Omental fat pad (tissue), 3 donors: ENCODE measurements at regions not wholly inside any gene's neighbourhood (a gene's known extent, or its start where the extent isn't known, plus 50 kb on each side); places are given as distances from the start of the nearest gene placed in this dataset.
"Not testable (repeated sequence)": the region's sequence is repeated elsewhere in the genome, so short reads cannot be mapped to it uniquely, and the experiment has no call there.

Experiments
- ATAC-seq: fragments of 150-250 bp; one replicate; pipeline ENCODE4 v1.9.1; 2016; ENCODE audit warnings: mild to moderate bottlenecking, moderate library complexity; ENCODE audit not compliant: low FRiP score
- DNase-seq: peaks from one replicate; pipeline ENCODE4 v3.0.0-alpha.2; 2019; ENCODE audit warnings: low spot score
- CTCF ChIP-seq, 3 donors: fragments of 450-650 bp; IDR thresholded peaks; one replicate each; pipeline ENCODE4 v1.5.1; 2016 to 2017; ENCODE audit warnings: antibody characterized with exemption in 3 of 3, mild to moderate bottlenecking in 3 of 3, moderate library complexity in 2 of 3

GRCh38 chr14:106694638-106695393 is 1168.4 kb downstream of the TMEM121 start:
- DNase-seq (no peak), ATAC-seq (no peak)
- TF ChIP-seq CTCF (IDR thresholded peaks at IDR 0.05) = no peak

GRCh38 chr14:106698620-106699267 is 1172.4 kb downstream of the TMEM121 start:
- not testable (repeated sequence) for ATAC-seq, DNase-seq

DNA sequence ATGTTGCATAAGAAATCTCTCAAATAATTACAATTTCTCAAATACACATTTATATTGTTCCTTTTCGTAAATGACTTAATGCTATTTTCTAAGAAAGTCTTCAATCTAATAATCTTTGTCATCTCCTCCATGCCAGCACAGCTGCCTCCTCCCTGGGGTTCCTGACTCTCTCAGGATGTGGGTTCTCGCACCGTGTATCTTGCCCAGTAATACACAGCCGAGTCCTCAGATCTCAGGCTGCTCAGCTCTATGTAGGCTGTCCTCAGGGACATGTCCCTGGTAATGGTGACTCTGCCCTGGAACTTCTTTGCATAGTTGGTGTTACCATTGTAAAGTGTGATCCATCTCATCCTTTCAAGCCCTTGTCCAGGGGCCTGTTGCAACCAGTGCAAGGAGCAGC is 1177.3 kb downstream of the TMEM121 start:
- not testable (repeated sequence) for ATAC-seq, DNase-seq

DNA sequence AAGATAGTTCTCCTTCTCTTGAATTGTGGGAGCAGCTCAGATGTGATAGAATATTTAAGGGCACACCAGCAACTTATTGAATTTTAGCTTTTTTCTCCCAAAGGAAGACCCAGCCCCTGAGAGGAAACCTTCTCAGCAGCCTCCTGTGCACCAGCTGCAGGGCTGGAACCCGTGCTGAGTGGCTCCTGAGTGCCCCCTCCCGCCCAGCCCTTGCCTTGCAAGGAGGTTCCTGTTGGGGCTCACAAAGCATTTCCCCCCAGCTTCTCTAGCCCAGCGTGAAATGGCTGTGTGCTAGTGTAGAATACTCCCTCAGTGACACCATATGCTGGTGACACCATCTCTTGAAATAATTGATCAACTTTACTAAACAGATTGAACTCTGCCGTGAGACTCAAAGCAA is 1180.1 kb downstream of the TMEM121 start:
- not testable (repeated sequence) for ATAC-seq, DNase-seq

DNA sequence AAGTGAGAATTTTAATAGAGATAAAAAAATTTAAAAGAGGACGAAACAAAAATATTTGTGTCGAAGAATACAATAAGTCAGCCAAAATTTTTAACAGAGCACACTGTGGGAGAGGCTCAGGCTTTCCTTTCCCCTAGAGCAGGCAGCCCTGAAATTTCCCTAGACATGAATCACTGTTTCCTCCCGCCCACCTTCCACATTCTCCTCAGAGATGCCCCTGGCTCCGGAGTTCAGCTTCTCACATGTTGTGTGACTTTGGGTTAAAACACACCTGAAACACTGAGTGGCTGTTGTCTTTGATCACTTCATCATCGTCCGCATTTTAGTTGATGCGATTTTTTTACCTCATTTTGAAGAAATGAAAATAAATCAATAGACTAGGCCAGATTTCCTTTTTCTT is 1183.8 kb downstream of the TMEM121 start:
- not testable (repeated sequence) for ATAC-seq, DNase-seq

GRCh38 chr14:106712513-106712912 is 1186.1 kb downstream of the TMEM121 start:
- not testable (repeated sequence) for ATAC-seq, DNase-seq

GRCh38 chr14:106714446-106715428 is 1188.4 kb downstream of the TMEM121 start:
- DNase-seq, ATAC-seq: not testable (repeated sequence)

- not testable (repeated sequence) for DNase-seq, ATAC-seq
Measured at GRCh38 chr14:106717544-106717943, 1191.2 kb downstream of the TMEM121 start.

GRCh38 chr14:106719880-106720279 is 1193.5 kb downstream of the TMEM121 start:
- not testable (repeated sequence) for DNase-seq, ATAC-seq

- not testable (repeated sequence) for ATAC-seq, DNase-seq
Measured at GRCh38 chr14:106721926-106722325, 1195.5 kb downstream of the TMEM121 start.

GRCh38 chr14:106722813-106723687 is 1196.7 kb downstream of the TMEM121 start:
- DNase-seq, ATAC-seq: not testable (repeated sequence)

DNA sequence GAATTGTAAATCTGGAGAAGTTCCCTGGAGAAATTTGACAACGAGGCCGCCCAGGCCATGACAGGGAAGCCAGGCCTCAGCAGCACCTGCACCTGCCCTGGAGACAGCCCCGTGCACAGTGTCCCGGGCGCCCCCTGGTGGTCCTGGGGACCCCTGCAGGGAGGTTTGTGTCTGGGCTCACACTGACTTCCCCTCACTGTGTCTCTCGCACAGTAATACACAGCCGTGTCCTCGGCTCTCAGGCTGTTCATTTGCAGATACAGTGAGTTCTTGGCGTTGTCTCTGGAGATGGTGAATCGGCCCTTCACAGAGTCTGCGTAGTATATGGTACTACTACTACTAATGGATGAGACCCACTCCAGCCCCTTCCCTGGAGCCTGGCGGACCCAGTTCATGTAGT is 1201.6 kb downstream of the TMEM121 start:
- ATAC-seq, DNase-seq: not testable (repeated sequence)
